Inflammatory macrophage (primary cell): ENCODE measurements at regions not wholly inside any gene's neighbourhood (a gene's known extent, or its start where the extent isn't known, plus 50 kb on each side); places are given as distances from the start of the nearest gene placed in this dataset.
"Not testable (repeated sequence)": the region's sequence is repeated elsewhere in the genome, so short reads cannot be mapped to it uniquely, and the experiment has no call there.

ENCODE experiments used
- DNase-seq, 2 donors: peaks; one replicate each; pipeline ENCODE4 v3.0.0-alpha.2; 2020 to 2022

GRCh38 chr7:148472406-148472805 lies 118.2 kb upstream of the C7orf33 start:
- no peak for DNase-seq

GRCh38 chr7:148473703-148474480 lies 116.7 kb upstream of the C7orf33 start:
- DNase-seq = no peak

GRCh38 chr7:148474481-148475025 lies 116.0 kb upstream of the C7orf33 start:
- DNase-seq = no peak

DNA sequence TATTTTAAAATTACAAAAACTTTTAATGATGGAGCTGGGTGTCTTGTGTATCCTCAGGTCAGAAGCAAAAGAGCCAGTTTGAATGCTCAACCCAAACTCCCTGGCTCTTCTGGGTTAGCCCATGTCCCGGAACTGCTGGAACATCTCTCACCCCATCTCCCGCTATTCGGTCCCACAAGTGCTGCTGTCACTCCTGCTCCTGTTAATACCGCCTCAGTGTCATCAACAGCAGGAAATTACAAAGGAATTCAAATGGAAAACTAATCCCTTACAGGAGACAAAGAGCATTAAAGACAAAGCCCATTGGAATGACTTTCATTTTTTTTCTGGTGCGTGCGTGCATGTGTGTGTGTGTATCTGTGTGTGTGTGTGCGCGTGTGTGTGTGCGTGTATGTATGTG lies 112.0 kb upstream of the C7orf33 start:
- no peak for DNase-seq

DNA sequence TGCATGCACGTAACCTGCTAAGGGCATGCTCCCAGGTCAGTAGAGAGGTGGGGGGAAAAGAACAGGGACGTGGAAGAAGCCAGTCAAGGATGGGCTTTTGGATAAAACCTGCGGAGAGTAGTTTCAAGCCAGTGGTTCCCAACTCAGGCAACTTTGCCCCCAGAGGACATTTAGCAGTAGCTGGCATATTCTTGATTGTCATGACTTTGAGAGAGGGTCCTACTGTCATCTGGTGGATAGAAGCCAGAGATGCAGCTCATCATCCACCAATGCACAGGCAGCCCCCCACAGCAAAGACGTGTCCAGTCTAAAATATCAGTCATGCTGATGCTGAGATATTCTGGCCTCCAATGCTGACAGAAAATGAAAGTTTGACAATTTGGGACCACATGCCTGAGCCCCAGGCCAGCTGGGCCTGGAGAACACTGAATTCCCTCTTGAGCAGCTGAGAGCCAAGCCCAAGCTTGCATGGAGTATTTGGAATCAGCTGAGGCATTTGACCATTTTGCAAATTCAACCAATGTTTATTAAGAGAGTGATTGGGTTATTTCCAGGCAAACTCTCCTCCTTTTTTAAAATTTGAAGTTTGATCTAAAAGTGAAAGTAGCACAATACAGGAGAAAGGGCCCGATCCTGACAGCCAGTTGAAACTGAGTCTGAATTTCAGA lies 110.0 kb upstream of the C7orf33 start:
- no peak for DNase-seq

GRCh38 chr7:148481147-148481526 lies 109.4 kb upstream of the C7orf33 start:
- DNase-seq = no peak

GRCh38 chr7:148481971-148482626 lies 108.5 kb upstream of the C7orf33 start:
- DNase-seq = no peak

GRCh38 chr7:148483515-148484308 lies 106.9 kb upstream of the C7orf33 start:
- no peak for DNase-seq

DNA sequence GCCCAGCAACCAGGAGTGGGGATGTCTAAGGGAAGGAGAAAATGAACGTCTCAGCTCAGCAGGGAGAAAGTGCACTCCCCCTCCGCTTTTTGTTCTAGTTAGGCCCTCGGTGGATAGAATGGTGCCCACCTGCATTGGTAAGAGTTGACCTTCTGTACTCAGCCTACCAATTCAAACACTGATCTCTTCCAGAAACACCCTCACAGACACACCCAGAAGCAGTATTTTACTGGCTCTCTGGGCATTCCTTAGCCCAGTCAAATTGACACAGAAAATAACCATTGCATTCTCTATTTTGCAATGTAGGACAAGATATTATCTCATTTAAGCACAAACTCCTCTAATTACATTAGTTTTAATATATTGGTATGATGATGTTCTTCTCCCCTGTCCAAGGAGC lies 106.1 kb upstream of the C7orf33 start:
- DNase-seq = no peak

- DNase-seq = no peak
These were observed 104.9 kb upstream of the C7orf33 start for GRCh38 chr7:148485618-148486017.

GRCh38 chr7:148486937-148487336 lies 103.6 kb upstream of the C7orf33 start:
- no peak for DNase-seq

DNA sequence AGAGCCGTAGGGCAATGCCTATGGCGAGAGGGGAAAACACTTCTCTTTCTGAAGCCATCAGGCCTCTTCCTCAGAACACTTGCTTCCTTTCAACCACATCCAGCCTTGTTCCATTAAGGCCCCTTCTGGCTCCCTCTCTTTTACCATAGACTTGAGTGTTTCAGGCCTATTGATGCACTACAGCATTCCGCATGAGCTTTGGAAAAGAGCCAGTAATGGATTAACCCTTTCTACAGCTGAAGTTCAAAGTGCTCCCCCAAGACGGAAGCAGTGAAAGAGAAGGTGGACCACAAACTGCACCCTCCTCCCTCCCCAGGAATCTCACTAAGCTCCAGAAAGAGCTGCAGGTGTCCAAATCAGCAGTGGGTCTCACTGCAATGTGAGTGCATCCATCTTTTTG lies 102.7 kb upstream of the C7orf33 start:
- DNase-seq = no peak

GRCh38 chr7:148489678-148490077 lies 100.9 kb upstream of the C7orf33 start:
- no peak for DNase-seq

GRCh38 chr7:148492157-148492860 lies 98.3 kb upstream of the C7orf33 start:
- DNase-seq = no peak

GRCh38 chr7:148495605-148496004 lies 95.0 kb upstream of the C7orf33 start:
- no peak for DNase-seq

GRCh38 chr7:148500978-148501377 lies 89.6 kb upstream of the C7orf33 start:
- no peak for DNase-seq

- peak; percentile 43 to 65 for DNase-seq
These were observed 86.6 kb upstream of the C7orf33 start for GRCh38 chr7:148503900-148504487.

GRCh38 chr7:148505645-148506375 lies 84.8 kb upstream of the C7orf33 start:
- no peak for DNase-seq

GRCh38 chr7:148507064-148507573 lies 83.4 kb upstream of the C7orf33 start:
- not testable (repeated sequence) for DNase-seq

DNA sequence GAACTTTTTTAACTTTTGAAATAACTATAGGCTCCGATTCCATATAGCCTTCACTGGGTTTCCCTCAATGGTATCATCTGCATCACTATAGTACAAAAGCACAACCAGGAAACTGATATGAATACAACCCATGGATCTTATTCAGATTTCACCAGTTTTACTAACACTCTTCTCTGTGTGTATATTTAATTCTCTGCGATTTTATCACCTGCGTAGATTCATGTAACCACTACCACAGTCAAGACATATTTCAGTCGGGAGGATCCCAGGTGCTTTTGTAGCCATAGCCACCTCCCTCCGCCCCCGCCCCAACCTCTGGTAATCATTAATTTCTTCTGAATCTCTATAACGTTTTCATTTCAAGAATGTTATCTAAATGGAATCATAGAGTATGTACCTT lies 82.8 kb upstream of the C7orf33 start:
- DNase-seq = no peak

- no peak for DNase-seq
These were observed 76.3 kb upstream of the C7orf33 start for GRCh38 chr7:148514236-148514635.
